ENCODE measurements at regions not wholly inside any gene's neighbourhood (a gene's known extent, or its start where the extent isn't known, plus 50 kb on each side); places are given as distances from the start of the nearest gene placed in this dataset.

DNA sequence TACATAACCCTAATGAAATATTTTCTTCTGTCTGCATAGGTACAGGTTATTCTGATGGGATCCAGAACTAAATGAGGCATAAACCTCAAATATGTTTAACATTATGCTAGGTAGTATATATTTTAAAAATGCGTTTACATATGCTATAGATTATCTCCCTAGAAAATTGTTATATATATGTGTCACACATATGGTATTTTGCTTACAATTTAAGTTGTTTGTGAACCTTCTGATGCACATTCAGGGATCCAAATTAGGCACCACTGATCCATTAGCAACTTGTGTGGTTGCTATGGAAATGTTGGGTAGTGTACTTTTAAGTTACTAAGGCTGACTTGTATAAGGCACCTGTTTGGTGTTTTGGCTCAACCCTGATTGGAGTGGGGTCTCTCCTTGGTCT lies 456.7 kb downstream of the AEBP2 start:
- TF ChIP-seq, protein P1, sequence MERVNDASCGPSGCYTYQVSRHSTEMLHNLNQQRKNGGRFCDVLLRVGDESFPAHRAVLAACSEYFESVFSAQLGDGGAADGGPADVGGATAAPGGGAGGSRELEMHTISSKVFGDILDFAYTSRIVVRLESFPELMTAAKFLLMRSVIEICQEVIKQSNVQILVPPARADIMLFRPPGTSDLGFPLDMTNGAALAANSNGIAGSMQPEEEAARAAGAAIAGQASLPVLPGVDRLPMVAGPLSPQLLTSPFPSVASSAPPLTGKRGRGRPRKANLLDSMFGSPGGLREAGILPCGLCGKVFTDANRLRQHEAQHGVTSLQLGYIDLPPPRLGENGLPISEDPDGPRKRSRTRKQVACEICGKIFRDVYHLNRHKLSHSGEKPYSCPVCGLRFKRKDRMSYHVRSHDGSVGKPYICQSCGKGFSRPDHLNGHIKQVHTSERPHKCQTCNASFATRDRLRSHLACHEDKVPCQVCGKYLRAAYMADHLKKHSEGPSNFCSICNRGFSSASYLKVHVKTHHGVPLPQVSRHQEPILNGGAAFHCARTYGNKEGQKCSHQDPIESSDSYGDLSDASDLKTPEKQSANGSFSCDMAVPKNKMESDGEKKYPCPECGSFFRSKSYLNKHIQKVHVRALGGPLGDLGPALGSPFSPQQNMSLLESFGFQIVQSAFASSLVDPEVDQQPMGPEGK (CRISPR knock-in tag; IDR thresholded peaks at IDR 0.05; ENCODE audit: borderline replicate concordance): no peak
- TF ChIP-seq CSDC2 (CRISPR knock-in tag; IDR thresholded peaks at IDR 0.05) (no peak), ZNF70 (CRISPR knock-in tag; IDR thresholded peaks at IDR 0.05) (no peak), ARNTL (CRISPR knock-in tag; IDR thresholded peaks at IDR 0.05; ENCODE audit: borderline replicate concordance, low read depth) (no peak), ZC3H10 (CRISPR knock-in tag; IDR thresholded peaks at IDR 0.05) (no peak), ZFP30 (CRISPR knock-in tag; IDR thresholded peaks at IDR 0.05) (no peak), RARB (CRISPR knock-in tag; IDR thresholded peaks at IDR 0.05) (no peak)
- TF ChIP-seq, protein P2, sequence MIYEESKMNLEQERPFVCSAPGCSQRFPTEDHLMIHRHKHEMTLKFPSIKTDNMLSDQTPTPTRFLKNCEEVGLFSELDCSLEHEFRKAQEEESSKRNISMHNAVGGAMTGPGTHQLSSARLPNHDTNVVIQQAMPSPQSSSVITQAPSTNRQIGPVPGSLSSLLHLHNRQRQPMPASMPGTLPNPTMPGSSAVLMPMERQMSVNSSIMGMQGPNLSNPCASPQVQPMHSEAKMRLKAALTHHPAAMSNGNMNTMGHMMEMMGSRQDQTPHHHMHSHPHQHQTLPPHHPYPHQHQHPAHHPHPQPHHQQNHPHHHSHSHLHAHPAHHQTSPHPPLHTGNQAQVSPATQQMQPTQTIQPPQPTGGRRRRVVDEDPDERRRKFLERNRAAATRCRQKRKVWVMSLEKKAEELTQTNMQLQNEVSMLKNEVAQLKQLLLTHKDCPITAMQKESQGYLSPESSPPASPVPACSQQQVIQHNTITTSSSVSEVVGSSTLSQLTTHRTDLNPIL (CRISPR knock-in tag; IDR thresholded peaks at IDR 0.05; ENCODE audit: low read depth): no peak

Data from SK-N-SH treated with all-trans-retinoic acid at 6 μM for 48 hours (cell line).